HL-60 (cell line): ENCODE measurements at regions not wholly inside any gene's neighbourhood (a gene's known extent, or its start where the extent isn't known, plus 50 kb on each side); places are given as distances from the start of the nearest gene placed in this dataset.

Experiments
- CTCF ChIP-seq: IDR thresholded peaks from one replicate; pipeline ENCODE4 v1.5.1; 2011; ENCODE audit warnings: low read length, control low read depth, inconsistent platforms; ENCODE audit not compliant: insufficient read depth
- GABPA ChIP-seq: IDR thresholded peaks from 2 replicates; pipeline ENCODE4 v1.6.1; 2012; ENCODE audit warnings: low read depth
- REST ChIP-seq: IDR thresholded peaks from 2 replicates; pipeline ENCODE4 v1.6.1; 2012; ENCODE audit warnings: low read depth; ENCODE audit not compliant: insufficient replicate concordance

- no peak for TF ChIP-seq CTCF
- no peak for TF ChIP-seq GABPA
- no peak for TF ChIP-seq REST
Measured at GRCh38 chr12:103139876-103140275, 182.4 kb downstream of the ASCL1 start.
